Eye (tissue), 1 donor: ENCODE measurements at regions not wholly inside any gene's neighbourhood (a gene's known extent, or its start where the extent isn't known, plus 50 kb on each side); places are given as distances from the start of the nearest gene placed in this dataset.
A peak's percentile ranks its signal among the peaks of the same experiment; 100 is the strongest.

ENCODE experiments used
- DNase-seq: peaks from one replicate; pipeline ENCODE4 v3.0.0-alpha.2; 2015

DNA sequence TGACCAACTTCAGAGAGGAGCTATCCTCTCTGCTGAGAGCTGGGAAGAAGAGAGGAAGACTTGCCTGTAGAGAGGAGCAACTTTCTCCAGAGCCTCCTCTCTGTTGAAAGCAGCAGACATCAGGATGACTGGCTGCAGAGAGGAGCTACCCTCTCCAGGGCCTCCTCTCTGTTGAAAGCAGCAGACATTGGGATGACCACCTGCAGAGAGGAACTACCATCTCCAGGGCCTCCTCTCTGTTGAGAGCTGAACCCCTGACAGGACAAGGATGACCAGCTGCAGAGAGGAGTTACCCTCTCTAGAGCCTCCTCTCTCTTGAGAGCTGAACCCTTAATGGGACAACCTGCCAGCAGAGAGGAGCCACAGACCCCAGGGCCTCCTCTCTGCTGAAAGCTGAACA is 83.0 kb upstream of the GJB5 start:
- DNase-seq, result no peak

DNA sequence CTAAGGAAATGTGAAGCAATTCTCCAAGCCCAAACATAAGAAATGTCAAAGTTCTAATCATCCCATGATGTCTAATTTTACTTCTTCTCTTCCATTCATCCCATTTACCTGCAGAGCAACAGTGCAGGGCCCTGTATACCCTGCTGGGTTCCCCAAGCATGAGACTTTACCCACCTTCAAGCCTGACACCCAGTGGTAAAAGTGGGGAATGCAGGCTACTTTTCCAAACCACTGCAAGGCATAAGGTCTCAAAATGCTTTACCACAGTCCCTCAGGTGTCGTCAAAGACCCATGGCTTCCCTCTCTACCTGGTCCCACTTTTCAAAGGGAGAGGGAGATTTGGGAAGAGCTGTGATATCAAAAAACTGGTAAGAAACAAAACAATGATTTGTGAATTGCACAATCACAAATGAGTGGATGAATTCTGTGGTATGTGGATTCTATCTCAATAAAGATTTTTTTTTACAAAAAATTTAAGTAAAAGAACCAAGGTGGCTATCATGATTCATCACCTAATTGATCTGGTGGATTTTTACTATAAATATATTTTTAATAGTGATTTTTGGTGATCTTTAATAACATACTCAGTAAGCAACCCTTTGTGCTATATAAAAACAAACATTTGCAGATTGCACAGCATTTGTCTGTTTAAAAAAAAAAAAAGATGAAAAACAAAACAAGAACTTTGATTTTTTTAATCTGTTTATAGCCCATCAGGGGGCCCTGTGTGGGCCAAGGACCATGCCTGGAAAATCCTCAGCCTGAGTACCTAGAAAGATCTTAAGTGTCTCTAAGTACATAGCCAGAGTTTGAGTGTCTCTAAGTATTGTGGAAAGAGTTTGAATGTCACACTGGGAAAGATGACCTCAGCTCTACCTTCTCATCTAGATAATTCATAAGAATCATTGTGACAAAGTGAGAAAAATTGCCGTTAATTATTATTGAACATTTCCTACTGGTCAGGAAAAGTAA is 73.1 kb upstream of the GJB5 start:
- peak; percentile 77 for DNase-seq

DNA sequence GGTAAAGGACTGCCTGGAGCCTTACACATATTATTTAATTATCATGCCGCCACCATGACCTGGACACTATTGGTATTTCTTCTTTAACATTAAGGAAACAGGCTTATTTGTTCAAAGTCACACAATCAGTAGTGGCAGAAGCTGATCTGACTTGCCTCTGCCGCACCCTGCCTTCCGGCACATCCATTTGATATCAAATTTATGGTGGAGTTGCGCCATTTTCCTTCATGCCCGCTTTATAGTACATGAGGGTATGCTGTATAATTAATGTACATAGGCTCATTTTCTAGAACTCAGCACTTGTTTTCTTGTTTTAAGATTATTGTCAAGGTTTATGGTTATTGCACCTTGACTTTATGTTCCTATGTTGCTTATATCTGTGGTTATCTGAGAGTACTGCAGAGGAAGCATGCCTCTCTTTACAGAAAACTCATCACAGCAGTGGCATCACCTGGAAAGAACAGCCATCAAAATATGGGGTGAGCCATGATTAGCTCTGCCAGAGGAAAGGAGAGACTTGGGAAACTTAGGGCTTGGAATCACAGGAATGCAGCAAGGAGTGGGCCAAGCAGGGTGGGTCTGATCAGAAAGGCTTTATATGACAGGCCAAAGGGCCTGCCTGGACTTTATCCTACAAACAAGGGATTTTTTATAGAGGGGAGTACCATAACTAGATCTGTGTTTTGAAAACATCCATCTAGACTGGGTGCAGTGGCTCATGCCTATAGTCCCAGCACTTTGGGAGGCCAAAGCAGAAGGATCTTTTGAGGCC is 72.2 kb upstream of the GJB5 start:
- no peak for DNase-seq

DNA sequence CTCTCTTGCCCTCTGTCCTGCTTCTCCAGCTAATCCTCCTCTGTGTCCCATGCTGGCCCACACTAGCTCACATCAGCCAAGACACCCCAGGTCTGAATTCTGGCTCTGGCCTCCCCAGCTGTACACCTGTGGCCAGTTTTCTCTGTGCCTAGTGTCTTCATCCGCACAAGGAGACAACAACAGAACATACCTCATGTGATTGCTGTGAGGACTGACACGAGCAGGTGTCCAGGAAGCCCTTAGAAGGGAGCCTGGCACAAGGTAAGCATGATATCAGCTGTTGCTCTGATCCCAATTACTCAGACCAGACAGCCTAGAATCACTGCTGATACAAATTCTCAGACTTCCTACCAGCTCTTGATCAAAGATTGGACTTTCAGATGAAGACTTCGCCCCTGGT is 71.2 kb upstream of the GJB5 start:
- no peak for DNase-seq

DNA sequence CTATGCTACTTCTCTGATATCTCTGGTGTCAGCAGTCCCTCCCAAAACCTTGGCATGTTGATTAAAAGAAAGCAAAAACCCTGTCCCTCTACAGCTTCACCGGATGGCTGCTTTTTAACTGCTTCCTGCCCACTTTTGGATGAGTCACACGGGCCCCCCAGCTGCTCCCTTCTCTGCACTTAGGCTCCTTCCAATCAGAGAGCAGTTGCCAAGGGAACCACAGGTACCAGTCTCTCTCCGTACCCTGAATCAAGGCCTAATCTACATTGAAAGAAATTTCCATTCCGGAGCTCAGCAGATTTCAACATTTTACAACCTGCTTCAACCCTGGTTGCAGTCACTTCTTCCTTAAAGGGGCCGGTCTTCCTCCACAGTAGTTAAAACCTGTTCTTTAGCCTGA is 70.6 kb upstream of the GJB5 start:
- no peak for DNase-seq

DNA sequence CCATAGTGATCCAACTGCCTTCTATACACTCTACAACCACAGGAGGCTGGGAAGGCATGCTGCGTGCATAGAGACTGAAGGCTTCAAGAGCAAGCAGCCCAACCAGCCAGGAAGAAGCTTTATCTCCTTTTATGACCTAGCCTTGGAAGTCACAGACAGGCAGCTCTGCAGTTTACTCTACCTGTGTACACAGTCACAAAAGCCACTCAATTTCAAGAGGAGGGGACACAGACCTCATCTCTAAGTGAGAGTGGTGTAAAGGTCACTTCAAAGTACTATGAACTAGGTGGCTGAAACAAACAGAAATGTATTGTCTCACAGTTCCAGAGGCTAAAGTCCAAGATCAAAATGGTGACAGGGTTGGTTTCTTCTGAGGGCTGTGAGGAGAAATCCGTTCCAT is 69.6 kb upstream of the GJB5 start:
- no peak for DNase-seq

DNA sequence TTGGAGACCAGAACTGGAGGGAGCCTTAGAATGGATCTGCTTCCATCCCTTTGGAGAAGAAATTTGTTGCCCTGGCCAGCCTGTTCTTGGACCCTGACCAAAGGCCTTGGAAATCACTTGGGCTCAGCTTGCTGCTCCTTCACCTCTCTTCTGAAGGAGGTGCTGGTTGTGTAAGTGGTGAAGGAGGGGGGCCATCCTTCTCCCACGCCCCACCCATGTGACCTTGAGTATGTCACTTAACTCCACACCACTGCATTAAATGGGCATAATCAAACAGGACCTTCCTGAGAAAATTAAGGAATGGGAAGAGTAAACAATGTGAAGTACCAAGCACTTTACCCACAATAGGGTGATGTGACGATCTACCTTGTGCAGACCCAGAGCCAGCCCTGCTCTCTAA is 68.3 kb upstream of the GJB5 start:
- DNase-seq, result no peak

DNA sequence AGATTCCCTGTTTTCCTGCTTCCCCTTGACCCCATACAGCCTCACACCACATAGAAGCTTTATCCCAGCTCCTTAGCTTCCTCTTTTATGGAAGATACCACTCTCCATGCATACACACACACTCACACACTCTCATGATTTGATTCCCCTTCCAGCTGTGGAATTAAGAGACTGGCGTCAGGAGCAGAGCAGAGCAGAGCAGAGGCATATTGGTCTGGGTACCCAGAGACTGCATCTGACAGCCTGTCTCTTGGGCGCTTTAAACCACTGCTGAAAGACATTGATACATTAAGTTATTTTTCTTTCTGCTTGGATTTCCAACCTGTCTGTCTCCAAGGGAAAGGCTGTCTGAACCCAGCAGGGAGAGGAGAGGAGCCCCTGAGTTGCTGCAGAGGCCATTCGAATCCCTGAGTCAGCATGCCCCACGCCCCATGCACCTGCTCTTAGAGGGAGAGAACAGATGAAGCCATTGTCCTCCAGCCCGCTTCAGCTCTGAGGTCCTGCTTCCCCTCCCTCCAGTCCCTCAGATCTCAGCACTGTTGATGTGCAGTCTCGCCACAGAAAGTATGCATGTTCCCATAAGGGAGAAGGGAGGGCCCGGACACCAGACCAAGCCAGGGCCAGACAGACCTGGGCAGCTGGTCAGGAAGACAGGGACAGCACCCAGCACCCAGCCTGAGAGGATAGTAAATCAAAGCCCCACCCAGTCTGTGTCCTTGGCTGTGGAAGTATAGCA is 66.7 kb upstream of the GJB5 start:
- peak; percentile 56 for DNase-seq

DNA sequence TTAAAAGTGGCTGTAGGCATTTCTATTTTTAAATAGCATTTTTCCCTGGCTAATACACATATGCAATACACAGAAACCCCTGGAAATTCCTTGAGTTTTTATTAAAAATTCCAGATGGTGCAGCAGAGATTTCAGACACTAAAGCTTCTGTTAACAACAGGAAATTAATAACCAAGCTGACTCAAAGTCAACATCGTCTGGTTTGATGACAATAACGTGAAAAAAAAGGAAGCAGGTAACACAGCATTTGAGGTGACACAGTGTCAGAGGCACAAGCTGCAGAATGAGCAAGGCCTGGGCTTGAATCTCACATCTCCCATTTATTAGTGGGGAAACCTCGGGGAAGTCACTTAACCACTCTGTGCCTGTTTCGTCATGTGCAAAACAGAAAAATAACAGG is 64.6 kb upstream of the GJB5 start:
- DNase-seq, result no peak

DNA sequence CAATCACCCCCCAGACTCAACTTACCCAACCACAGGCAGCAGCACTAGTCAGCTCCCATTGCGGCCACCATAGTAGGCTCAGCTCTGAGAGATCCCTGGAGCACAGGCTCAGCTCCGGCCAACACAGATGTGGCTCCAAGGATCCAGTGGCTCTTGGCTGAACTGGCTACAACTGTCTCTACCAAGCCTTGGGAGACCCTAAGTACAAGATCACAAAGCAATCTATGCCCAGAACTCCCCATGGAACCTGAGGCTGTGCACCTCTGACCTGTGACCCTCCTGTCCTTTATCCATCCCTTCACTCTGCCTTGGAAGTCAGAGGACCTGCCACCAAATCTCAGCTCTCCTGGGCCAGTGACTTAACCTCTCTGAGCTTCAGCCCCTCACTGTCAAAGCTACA is 61.8 kb upstream of the GJB5 start:
- no peak for DNase-seq

DNA sequence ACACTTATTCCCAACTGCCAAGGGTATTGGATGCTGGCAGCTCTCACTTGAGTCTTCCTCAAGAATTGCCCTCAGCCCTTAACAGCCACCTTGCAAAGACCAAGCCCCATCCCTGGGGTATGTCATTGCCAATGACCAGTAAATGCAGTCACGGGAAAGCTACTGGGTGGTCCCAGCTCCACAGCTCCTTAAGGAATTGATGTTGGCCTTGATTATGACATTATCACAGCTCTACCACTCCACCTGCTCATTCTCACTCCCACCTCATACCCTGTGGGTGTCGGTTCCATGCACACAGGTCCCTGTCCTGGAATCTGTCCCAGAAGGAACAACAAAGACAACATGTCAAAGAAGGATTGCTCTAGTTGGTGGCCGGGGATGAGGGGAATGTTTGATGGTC is 60.5 kb upstream of the GJB5 start:
- DNase-seq, result no peak

DNA sequence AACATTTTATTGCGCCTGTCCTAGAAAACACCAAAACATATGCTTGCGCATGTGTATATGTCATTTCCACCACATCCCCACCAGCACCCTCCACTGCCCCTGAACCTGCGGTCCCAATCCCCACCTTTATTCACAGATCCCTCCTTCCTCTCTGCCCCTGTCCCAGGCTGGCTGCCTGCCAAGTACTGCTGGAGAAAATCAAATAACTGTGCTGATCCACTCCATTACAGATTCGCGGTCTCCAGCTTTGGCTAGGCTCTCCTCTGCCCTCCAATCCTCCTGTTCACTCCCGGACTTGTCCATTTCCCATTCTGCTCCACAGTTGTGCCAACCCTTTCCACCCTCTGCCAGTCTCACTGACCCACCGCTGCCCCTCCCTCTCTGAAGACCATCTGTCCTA is 59.3 kb upstream of the GJB5 start:
- no peak for DNase-seq

DNA sequence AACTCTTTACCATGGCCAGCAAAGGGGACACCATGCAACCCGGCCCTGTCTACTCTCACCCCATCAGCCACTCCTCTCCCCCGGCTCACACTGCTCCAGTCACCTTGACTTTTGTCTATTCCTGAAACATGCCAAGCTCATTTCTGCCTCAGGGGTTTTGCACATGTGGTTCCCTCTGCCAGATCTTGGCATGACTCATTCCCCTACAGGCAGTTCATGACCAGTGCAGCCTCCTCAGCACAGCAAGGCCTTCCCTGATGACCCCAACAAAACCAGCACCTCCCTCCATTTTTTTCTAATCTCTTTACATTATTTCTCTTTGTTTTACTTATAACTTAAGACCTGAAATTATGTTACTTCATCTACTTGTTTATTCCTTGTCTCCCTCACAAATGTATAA is 58.6 kb upstream of the GJB5 start:
- no peak for DNase-seq

DNA sequence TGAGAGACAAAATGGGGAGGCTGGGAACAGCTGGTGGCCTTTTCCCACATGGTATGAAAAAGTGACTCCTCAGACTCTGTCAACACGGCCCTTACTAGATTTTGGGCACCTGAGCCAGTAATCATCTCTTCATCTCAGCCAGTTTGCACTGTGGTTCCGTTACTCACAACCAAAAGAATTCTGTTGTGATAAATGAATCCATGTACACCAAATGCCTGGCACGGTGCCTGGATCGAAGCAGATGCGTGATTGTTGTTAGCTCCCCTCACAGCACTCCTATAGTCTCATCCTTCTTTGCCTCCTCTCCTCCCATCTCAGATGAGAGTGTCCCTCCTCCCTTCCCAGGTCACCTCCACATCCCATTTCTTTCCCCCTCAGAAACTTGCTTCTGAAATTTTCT is 57.9 kb upstream of the GJB5 start:
- DNase-seq, result no peak

DNA sequence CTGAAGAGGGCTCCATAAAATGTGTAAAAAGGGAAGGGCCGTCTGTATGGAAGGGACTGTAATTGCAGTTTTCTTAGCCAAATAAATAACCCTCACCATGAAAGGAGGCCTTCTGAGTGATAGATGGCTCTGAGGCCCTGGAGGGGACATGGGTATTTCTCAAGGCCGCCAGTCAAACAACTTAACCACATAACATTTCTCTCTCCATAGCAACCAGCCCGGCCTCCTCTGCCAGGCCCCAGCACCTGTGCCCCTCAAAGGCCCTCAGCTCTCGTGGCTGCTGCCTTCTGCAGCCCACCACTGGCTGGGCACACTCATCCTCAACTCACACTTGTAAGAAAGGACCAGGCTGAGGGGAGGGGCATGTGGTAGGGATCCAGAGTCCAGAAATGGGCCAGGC is 57.0 kb upstream of the GJB5 start:
- DNase-seq, result no peak

DNA sequence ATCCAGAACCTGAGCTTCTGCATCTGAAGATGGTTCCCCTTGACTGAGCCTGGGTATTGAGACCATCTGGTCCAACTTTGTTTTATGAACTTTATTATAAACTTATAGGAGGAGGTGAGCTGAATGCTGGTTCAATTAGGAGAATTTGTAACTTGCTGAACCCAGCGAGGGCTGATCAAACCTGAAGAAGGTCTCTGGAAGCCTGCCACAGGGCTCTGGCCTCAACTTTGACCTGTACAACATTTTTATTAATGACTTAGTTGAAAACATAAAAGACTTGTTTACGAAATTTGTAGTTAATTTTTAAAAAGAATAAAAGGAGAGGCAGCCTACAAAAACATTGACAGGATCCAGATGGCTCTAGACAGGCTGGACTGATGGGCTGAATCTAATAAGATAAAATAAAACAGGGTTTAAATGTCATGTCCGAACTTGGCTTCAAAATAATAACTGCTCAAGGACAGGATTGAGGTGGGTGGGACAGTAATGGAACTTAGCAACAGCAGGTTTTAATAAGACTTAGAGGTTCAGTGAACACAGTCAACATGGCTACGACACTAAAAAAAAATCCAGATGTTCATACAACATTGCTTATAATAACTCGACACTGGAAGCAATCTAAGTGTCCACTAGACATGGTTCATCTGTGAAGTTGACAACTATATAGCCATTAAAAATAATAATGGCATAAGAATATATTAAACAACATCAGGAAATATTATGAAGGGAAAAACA is 53.4 kb upstream of the GJB5 start:
- no peak for DNase-seq
